ENCODE measurements at regions not wholly inside any gene's neighbourhood (a gene's known extent, or its start where the extent isn't known, plus 50 kb on each side); places are given as distances from the start of the nearest gene placed in this dataset.

- peaks cover 9 to 67% of the 10 kb centered on the region in 2 experiments; a peak in 4 of 5 replicates for H3K27me3 ChIP-seq (ENCODE audit: control insufficient read depth in 1 of 2, insufficient read depth in 2 of 2, low read length in 2 of 2)
- DNase-seq (ENCODE audit: low spot score) = no peak
- no peak for TF ChIP-seq ZNF564 (CRISPR knock-in tag; IDR thresholded peaks at IDR 0.05)
- no peaks in the 10 kb centered on the region for H3K36me3 ChIP-seq (replicated peaks in 1 of 2; ENCODE audit: control insufficient read depth in 1 of 2, insufficient read depth in 2 of 2, low read length in 2 of 2)
- no peak; the same call in 1 of the 3 replicates for ATAC-seq
- WGBS (ENCODE audit: low lambda C conversion rate) = 65% methylated on average over 4 of the region's 24 CpGs
- intact Hi-C loops (cut with micrococcal nuclease; ENCODE audit: unreplicated experiment) = no loop called here
- H3K4me2 ChIP-seq (ENCODE audit: low read depth, low read length) = no peak overlapping the region
- no peaks in the 10 kb centered on the region for H3K4me1 ChIP-seq (ENCODE audit: insufficient read depth, low read length)
- no peak overlapping the region for H2AFZ ChIP-seq (ENCODE audit: low read length)
- no peaks in the 10 kb centered on the region for H3K9me3 ChIP-seq (ENCODE audit: low read length)
- no peak for FAIRE-seq
- in situ Hi-C loops (cut with HindIII; ENCODE audit: extremely low pct_ligation_motif_present, low pct_unique_long_range_greater_than_20kb) = no loop called here
- no peak overlapping the region for H3K9ac ChIP-seq (ENCODE audit: insufficient read depth, low read depth, low read length)
- no peaks in the 10 kb centered on the region for H4K20me1 ChIP-seq (ENCODE audit: insufficient read depth, low read length)
- CTCF ChIA-PET (ENCODE audit: low intra/inter-chr PET ratio, low total read pairs) = no interaction called here
- H3K27ac ChIP-seq (ENCODE audit: extremely low read length, insufficient read depth, low read length) = no peak overlapping the region
- POLR2A ChIA-PET = no interaction called here
- no peak overlapping the region for H3K4me3 ChIP-seq (replicated peaks in 1 of 3; ENCODE audit: insufficient read depth in 1 of 3, low read depth in 2 of 3, low read length in 3 of 3)
- BruUV-seq (replicated peaks) = no TSS peak
- H3K79me2 ChIP-seq (ENCODE audit: insufficient read depth, low read length) = no peaks in the 10 kb centered on the region
Measured at GRCh38 chr7:155884225-155885166, 72.2 kb upstream of the SHH start.

GRCh38 chr7:155883491-155884224 lies 71.4 kb upstream of the SHH start:
- no peaks in the 10 kb centered on the region for H3K36me3 ChIP-seq (replicated peaks in 1 of 2; ENCODE audit: control insufficient read depth in 1 of 2, insufficient read depth in 2 of 2, low read length in 2 of 2)
- no peak overlapping the region for H3K4me2 ChIP-seq (ENCODE audit: low read depth, low read length)
- TF ChIP-seq, protein P1, sequence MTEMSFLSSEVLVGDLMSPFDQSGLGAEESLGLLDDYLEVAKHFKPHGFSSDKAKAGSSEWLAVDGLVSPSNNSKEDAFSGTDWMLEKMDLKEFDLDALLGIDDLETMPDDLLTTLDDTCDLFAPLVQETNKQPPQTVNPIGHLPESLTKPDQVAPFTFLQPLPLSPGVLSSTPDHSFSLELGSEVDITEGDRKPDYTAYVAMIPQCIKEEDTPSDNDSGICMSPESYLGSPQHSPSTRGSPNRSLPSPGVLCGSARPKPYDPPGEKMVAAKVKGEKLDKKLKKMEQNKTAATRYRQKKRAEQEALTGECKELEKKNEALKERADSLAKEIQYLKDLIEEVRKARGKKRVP (CRISPR knock-in tag; IDR thresholded peaks at IDR 0.05) = peak in 1 of 2 experiments; percentile 42; a peak in 1 of 4 replicates
- no peak for TF ChIP-seq ZNF816 (CRISPR knock-in tag; IDR thresholded peaks at IDR 0.05; ENCODE audit: borderline replicate concordance)
- H2AFZ ChIP-seq (ENCODE audit: low read length) = no peak overlapping the region
- ChIA-PET POLR2A (no interaction called here), CTCF (ENCODE audit: low intra/inter-chr PET ratio, low total read pairs) (no interaction called here)
- no peak overlapping the region for H3K27ac ChIP-seq (ENCODE audit: extremely low read length, insufficient read depth, low read length)
- H3K79me2 ChIP-seq (ENCODE audit: insufficient read depth, low read length) = no peaks in the 10 kb centered on the region
- H3K4me3 ChIP-seq (replicated peaks in 1 of 3; ENCODE audit: insufficient read depth in 1 of 3, low read depth in 2 of 3, low read length in 3 of 3) = no peak overlapping the region
- DNase-seq (ENCODE audit: low spot score) (no peak), ATAC-seq (no peak), FAIRE-seq (no peak)
- H3K27me3 ChIP-seq (ENCODE audit: control insufficient read depth in 1 of 2, insufficient read depth in 2 of 2, low read length in 2 of 2) = peaks cover 7 to 68% of the 10 kb centered on the region in 2 experiments; a peak in 4 of 5 replicates
- no peak overlapping the region for H3K9ac ChIP-seq (ENCODE audit: insufficient read depth, low read depth, low read length)
- no peaks in the 10 kb centered on the region for H3K4me1 ChIP-seq (ENCODE audit: insufficient read depth, low read length)
- BruUV-seq (replicated peaks) = no TSS peak
- in situ Hi-C loops (cut with HindIII; ENCODE audit: extremely low pct_ligation_motif_present, low pct_unique_long_range_greater_than_20kb) = no loop called here
- intact Hi-C loops (cut with micrococcal nuclease; ENCODE audit: unreplicated experiment) = no loop called here
- H4K20me1 ChIP-seq (ENCODE audit: insufficient read depth, low read length) = no peaks in the 10 kb centered on the region
- 45% methylated on average over 10 of the region's 16 CpGs for WGBS (ENCODE audit: low lambda C conversion rate)
- no peaks in the 10 kb centered on the region for H3K9me3 ChIP-seq (ENCODE audit: low read length)

All from HepG2 (cell line).